ENCODE measurements at regions not wholly inside any gene's neighbourhood (a gene's known extent, or its start where the extent isn't known, plus 50 kb on each side); places are given as distances from the start of the nearest gene placed in this dataset.

DNA sequence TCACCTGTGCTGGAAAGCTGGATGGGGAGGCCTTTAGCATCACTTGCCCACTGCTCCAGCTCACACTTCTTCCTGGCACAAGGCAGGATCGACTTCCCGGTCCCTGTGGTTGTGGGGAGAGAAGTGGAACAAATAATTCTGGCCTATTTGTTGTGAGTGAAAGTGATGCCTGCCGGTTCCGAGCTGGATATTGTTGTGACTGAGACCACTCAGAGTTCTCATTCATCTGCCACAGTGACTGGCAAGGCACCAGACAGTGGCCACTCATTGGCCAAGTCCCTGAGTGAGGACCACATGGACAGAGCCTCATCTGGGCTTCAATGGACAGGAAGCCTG is 191.9 kb downstream of the PTPRU start:
- no TSS peak for BruUV-seq (replicated peaks)
- Histone ChIP-seq H3K4me1 (ENCODE audit: insufficient read depth, low read length) (peaks cover 7% of the 10 kb centered on the region), H3K4me2 (ENCODE audit: low read depth, low read length) (no peak overlapping the region), H3K4me3 (replicated peaks in 1 of 3; ENCODE audit: insufficient read depth in 1 of 3, low read depth in 2 of 3, low read length in 3 of 3) (no peak overlapping the region), H3K27me3 (ENCODE audit: control insufficient read depth in 1 of 2, insufficient read depth in 2 of 2, low read length in 2 of 2) (no peaks in the 10 kb centered on the region), H3K9me3 (ENCODE audit: low read length) (no peaks in the 10 kb centered on the region; the same call in 1 of the 2 replicates), H2AFZ (ENCODE audit: low read length) (no peak overlapping the region), H3K36me3 (replicated peaks in 1 of 2; ENCODE audit: control insufficient read depth in 1 of 2, insufficient read depth in 2 of 2, low read length in 2 of 2) (no peaks in the 10 kb centered on the region), H3K79me2 (ENCODE audit: insufficient read depth, low read length) (no peaks in the 10 kb centered on the region), H3K9ac (ENCODE audit: insufficient read depth, low read depth, low read length) (no peak overlapping the region), H4K20me1 (ENCODE audit: insufficient read depth, low read length) (no peaks in the 10 kb centered on the region), H3K27ac (ENCODE audit: extremely low read length, insufficient read depth, low read length) (no peak overlapping the region)
- intact Hi-C loops (cut with micrococcal nuclease; ENCODE audit: unreplicated experiment) = no loop called here
- in situ Hi-C loops (cut with HindIII; ENCODE audit: extremely low pct_ligation_motif_present, low pct_unique_long_range_greater_than_20kb) = no loop called here
- FAIRE-seq = no peak
- ChIA-PET POLR2A (no interaction called here), CTCF (ENCODE audit: low intra/inter-chr PET ratio, low total read pairs) (no interaction called here)
- no peak for ATAC-seq
- WGBS (ENCODE audit: low lambda C conversion rate) = 6% methylated on average over 2 of the region's 4 CpGs
- DNase-seq (ENCODE audit: low spot score) = no peak
- TF ChIP-seq SMYD3 (CRISPR knock-in tag; IDR thresholded peaks at IDR 0.05) = no peak
- no peak for TF ChIP-seq EZH2 (conservative IDR thresholded peaks at IDR 0.05; ENCODE audit: low read depth, low read length)
- no peak for TF ChIP-seq SOX5 (CRISPR knock-in tag; IDR thresholded peaks at IDR 0.05; ENCODE audit: borderline replicate concordance)
- TF ChIP-seq NFRKB (IDR thresholded peaks at IDR 0.05) = no peak
- TF ChIP-seq HIC2 (CRISPR knock-in tag; IDR thresholded peaks at IDR 0.05; ENCODE audit: low read depth) = no peak
- TF ChIP-seq EHMT2 (IDR thresholded peaks at IDR 0.05; ENCODE audit: borderline replicate concordance, low read depth, low read length) = no peak
- no peak for TF ChIP-seq ZNF33B (CRISPR knock-in tag; IDR thresholded peaks at IDR 0.05)
- no peak for TF ChIP-seq ATRX (CRISPR knock-in tag; IDR thresholded peaks at IDR 0.05; ENCODE audit: borderline replicate concordance)
- TF ChIP-seq ZNF773 (CRISPR knock-in tag; IDR thresholded peaks at IDR 0.05; ENCODE audit: borderline replicate concordance) = no peak
- TF ChIP-seq KLF9 (CRISPR knock-in tag; IDR thresholded peaks at IDR 0.05; ENCODE audit: low read depth) = no peak
